Activated CD4-positive, alpha-beta memory T cell treated with anti-CD3 and anti-CD28 coated beads, Interleukin-2, amount 10 ng/mL, durations not matched to agents 7 days and 5 days (primary cell): ENCODE measurements at regions not wholly inside any gene's neighbourhood (a gene's known extent, or its start where the extent isn't known, plus 50 kb on each side); places are given as distances from the start of the nearest gene placed in this dataset.
"Not testable (repeated sequence)": the region's sequence is repeated elsewhere in the genome, so short reads cannot be mapped to it uniquely, and the experiment has no call there.

Experiments used
- CTCF ChIA-PET: fragments of 350-600 bp; sonication (Branson Sonifier 250); formaldehyde crosslinking; loops from one replicate; lab custom pipeline; 2021; ENCODE audit warnings: antibody characterized with exemption, inconsistent platforms; lab: Charles Lee
- POLR2A ChIA-PET: fragments of 350-600 bp; sonication (Branson Sonifier 250); formaldehyde crosslinking; loops from one replicate; lab custom pipeline; 2021; ENCODE audit warnings: antibody characterized with exemption; lab: Charles Lee
- DNase-seq: peaks from one replicate; pipeline ENCODE4 v3.0.0-alpha.2; 2020
- H3K27ac Mint-ChIP-seq: one replicate; pipeline ENCODE4 v1.8.0; 2021; ENCODE audit warnings: mild to moderate bottlenecking, mixed read lengths
- H3K27me3 Mint-ChIP-seq: one replicate; pipeline ENCODE4 v1.8.0; 2021; ENCODE audit warnings: mixed read lengths
- H3K36me3 Mint-ChIP-seq: one replicate; pipeline ENCODE4 v1.8.0; 2021; ENCODE audit warnings: low read depth, mixed read lengths
- H3K4me1 Mint-ChIP-seq: one replicate; pipeline ENCODE4 v1.8.0; 2021; ENCODE audit warnings: mixed read lengths
- H3K4me3 Mint-ChIP-seq: one replicate; pipeline ENCODE4 v1.8.0; 2021; ENCODE audit warnings: mild to moderate bottlenecking, mixed read lengths
- H3K9me3 Mint-ChIP-seq: one replicate; pipeline ENCODE4 v1.8.0; 2021; ENCODE audit warnings: mixed read lengths

DNA sequence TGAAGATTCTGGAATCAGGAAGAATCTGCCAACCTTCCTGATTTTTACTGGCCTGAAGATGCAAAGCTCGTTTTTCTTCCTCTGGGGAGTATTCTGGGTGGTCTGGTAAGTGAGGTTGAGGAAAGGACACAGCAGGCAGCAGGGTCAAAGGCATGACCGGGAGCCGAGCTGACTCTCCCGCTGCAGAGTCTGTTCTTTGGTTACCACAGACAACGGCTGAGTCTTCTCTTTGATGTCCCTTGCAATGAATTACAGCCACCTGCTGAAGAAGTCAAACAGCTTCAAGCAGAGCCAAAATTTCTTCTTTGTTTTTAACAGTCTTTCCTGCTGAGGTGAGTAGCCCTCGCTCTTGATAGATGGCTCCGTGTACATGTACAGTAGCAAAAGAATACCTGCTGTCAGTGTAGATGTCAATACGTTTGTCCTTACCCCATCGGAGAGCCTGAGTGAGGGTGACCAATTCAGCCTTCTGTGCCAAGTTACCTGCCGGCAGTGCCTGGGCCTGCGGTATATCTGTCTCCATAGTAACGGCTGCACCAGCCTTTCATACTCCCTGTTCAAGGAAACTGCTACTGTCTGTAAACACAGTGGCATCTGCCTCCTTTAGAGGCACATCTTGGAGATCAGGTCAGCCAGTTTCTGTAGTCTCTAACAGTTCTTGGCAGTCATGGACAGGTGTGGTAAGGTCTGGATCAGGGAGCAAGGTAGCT lies 76.4 kb downstream of the PRR15 start:
- Mint-ChIP-seq H3K4me3 (no peak overlapping the region), H3K9me3 (no peaks in the 10 kb centered on the region), H3K27me3 (no peaks in the 10 kb centered on the region), H3K27ac (no peak overlapping the region), H3K4me1 (no peaks in the 10 kb centered on the region), H3K36me3 (no peaks in the 10 kb centered on the region)
- no peak for DNase-seq
- POLR2A ChIA-PET = no interaction called here
- CTCF ChIA-PET = no interaction called here

GRCh38 chr7:29641651-29642050 lies 78.0 kb downstream of the PRR15 start:
- H3K36me3 Mint-ChIP-seq = no peaks in the 10 kb centered on the region
- no peak for DNase-seq
- no peak overlapping the region for H3K27ac Mint-ChIP-seq
- CTCF ChIA-PET = no interaction called here
- no peaks in the 10 kb centered on the region for H3K27me3 Mint-ChIP-seq
- no peak overlapping the region for H3K4me3 Mint-ChIP-seq
- H3K9me3 Mint-ChIP-seq = no peaks in the 10 kb centered on the region
- POLR2A ChIA-PET = no interaction called here
- H3K4me1 Mint-ChIP-seq = no peaks in the 10 kb centered on the region

DNA sequence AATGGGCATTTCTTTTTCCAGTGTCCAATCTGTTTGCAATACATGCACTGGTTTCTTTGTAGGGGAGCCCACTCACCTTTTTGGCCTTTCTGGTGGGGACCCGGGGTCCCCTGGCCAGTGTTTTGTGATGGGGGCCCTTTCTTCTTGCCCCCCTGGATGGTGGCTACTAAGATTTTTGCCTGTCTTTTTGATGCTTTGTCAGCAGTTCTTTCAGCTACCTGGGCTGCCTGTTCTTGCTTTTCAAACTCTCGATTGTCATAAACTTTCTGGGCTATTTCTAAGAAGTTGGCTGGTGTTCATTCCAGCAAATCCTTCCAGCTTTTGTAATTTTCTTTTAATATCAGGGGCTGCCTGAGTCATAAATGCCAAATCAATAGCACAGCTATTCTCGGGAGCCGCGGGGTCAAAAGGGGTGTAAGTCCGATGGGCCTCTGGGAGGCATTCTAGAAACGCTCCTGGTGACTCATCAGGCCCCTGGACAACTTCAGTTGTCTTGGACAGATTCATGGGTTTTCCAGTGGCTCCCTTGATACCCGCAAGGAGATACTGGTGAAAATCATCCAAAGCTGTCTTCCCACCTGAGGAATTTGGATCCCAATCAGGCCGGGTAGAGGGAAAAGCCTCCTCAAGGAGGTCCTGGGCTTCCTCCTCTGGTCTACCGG lies 79.0 kb downstream of the PRR15 start:
- ChIA-PET POLR2A (no interaction called here), CTCF (no interaction called here)
- no peak overlapping the region for H3K27ac Mint-ChIP-seq
- no peaks in the 10 kb centered on the region for H3K4me1 Mint-ChIP-seq
- no peaks in the 10 kb centered on the region for H3K36me3 Mint-ChIP-seq
- H3K27me3 Mint-ChIP-seq = no peaks in the 10 kb centered on the region
- DNase-seq = no peak
- H3K4me3 Mint-ChIP-seq = no peak overlapping the region
- no peaks in the 10 kb centered on the region for H3K9me3 Mint-ChIP-seq

GRCh38 chr7:29646116-29646515 lies 82.5 kb downstream of the PRR15 start:
- H3K9me3 Mint-ChIP-seq, CTCF ChIA-PET, H3K4me3 Mint-ChIP-seq, H3K27me3 Mint-ChIP-seq, POLR2A ChIA-PET, H3K27ac Mint-ChIP-seq, DNase-seq, H3K36me3 Mint-ChIP-seq, H3K4me1 Mint-ChIP-seq: not testable (repeated sequence)

DNA sequence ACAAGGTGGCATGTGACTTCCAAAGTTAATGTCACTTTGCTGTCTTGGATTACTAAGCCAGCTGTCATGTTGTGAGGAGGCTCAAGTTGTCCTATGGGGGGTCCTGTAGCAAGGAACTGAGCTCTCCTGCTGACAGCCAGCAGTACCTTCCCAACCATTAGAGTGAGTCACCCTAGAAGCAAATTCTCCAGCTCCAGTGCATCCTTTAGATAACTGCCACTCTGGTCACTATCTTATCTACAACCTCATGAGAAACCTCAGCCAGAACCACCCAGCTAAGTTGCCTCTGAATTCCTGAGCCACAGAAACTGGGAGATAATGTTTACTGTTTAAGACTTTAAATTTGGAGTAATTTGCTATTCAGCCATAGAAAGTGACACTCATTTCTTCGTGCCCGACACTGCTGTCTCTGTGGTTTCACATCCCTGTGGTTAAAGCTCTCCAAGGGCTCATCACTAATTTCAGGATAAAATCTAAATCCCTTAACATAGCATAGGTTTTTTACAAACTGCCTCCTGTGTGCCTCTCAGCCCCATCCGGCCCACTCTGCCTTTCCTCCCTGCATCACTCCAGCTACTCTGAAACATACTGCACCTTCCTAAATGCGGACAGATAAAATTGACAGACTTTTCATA lies 83.5 kb downstream of the PRR15 start:
- no peaks in the 10 kb centered on the region for H3K27me3 Mint-ChIP-seq
- H3K4me1 Mint-ChIP-seq = no peaks in the 10 kb centered on the region
- no peak for DNase-seq
- H3K9me3 Mint-ChIP-seq = no peaks in the 10 kb centered on the region
- CTCF ChIA-PET = no interaction called here
- no peak overlapping the region for H3K27ac Mint-ChIP-seq
- no peaks in the 10 kb centered on the region for H3K36me3 Mint-ChIP-seq
- no peak overlapping the region for H3K4me3 Mint-ChIP-seq
- POLR2A ChIA-PET = no interaction called here

DNA sequence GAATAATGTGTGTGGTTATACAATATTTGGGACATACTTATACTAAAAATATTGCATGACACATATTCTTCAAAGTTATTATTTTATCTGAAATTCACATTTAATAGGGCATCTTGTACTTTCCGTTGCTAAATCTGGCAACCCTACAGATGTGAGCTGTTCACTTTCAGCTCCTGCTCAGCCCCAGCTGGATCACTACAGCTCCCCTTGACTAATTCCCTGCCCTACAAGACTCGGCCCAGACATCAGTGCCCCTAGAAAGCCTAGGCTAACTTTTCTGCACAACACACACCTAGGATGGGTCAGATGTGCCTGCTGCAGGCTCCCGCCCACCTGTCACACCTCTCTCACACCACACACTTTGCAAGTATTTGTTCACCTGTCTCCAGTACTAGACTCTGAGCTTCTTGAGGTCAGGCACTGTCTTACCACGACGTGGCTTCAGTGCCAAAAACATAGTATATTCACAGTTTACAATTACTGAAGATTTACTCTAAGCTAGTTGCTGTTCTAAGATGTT lies 84.1 kb downstream of the PRR15 start:
- POLR2A ChIA-PET, H3K4me3 Mint-ChIP-seq, H3K4me1 Mint-ChIP-seq, H3K27me3 Mint-ChIP-seq, H3K9me3 Mint-ChIP-seq, CTCF ChIA-PET, DNase-seq, H3K27ac Mint-ChIP-seq, H3K36me3 Mint-ChIP-seq: not testable (repeated sequence)

DNA sequence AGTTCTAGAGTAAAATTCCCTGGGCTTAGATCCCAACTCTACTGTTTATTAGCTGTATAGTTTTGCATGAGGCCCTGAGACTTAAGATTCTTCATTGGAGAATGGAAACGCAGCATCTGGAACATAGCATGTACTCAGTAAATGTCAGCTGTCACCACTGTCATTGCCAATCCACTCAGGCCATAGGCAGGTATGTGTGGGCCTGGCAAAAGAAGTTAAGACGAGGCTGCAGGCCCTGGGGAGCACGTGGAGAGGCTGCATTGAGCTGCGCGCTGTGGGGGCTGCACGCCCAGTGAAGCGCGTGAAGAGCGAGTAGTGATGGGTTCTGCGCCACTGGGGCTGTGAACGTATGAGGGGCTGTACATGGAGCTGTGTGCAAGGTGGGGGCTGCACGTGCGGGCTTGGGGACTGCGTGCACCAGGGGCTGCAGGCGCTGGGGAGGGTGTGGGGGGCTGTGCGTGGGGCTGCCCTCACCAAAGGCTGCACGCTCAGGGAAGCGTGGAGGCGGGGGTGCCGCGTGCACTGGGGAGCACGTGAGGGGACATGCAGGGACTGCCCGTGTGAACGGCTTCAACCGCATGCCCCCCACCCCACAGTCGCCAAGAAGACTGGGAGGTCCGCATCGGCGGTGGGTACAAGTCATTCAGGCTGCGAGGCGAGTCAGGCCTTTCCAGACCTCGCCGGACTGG lies 85.5 kb downstream of the PRR15 start:
- Mint-ChIP-seq H3K4me1 (no peaks in the 10 kb centered on the region), H3K4me3 (no peak overlapping the region), H3K9me3 (no peaks in the 10 kb centered on the region), H3K27me3 (no peaks in the 10 kb centered on the region), H3K36me3 (no peaks in the 10 kb centered on the region), H3K27ac (no peak overlapping the region)
- DNase-seq = no peak
- ChIA-PET CTCF (no interaction called here), POLR2A (no interaction called here)

GRCh38 chr7:29649876-29650275 lies 86.2 kb downstream of the PRR15 start:
- H3K36me3 Mint-ChIP-seq = no peaks in the 10 kb centered on the region
- H3K4me1 Mint-ChIP-seq = no peaks in the 10 kb centered on the region
- H3K4me3 Mint-ChIP-seq = no peak overlapping the region
- H3K9me3 Mint-ChIP-seq = no peaks in the 10 kb centered on the region
- no peak overlapping the region for H3K27ac Mint-ChIP-seq
- no peaks in the 10 kb centered on the region for H3K27me3 Mint-ChIP-seq
- ChIA-PET POLR2A (no interaction called here), CTCF (no interaction called here)
- DNase-seq = no peak

- ChIA-PET POLR2A (no interaction called here), CTCF (no interaction called here)
- Mint-ChIP-seq H3K4me1 (no peaks in the 10 kb centered on the region), H3K4me3 (no peak overlapping the region), H3K27me3 (no peaks in the 10 kb centered on the region), H3K27ac (no peak overlapping the region), H3K9me3 (no peaks in the 10 kb centered on the region), H3K36me3 (no peaks in the 10 kb centered on the region)
- DNase-seq = no peak
Measured at GRCh38 chr7:29651477-29651876, 87.8 kb downstream of the PRR15 start.

- Mint-ChIP-seq H3K27me3 (no peaks in the 10 kb centered on the region), H3K4me3 (no peak overlapping the region), H3K36me3 (no peaks in the 10 kb centered on the region), H3K27ac (no peak overlapping the region), H3K4me1 (no peaks in the 10 kb centered on the region), H3K9me3 (no peaks in the 10 kb centered on the region)
- ChIA-PET POLR2A (no interaction called here), CTCF (no interaction called here)
- no peak for DNase-seq
Measured at GRCh38 chr7:29652556-29652955, 88.9 kb downstream of the PRR15 start.

DNA sequence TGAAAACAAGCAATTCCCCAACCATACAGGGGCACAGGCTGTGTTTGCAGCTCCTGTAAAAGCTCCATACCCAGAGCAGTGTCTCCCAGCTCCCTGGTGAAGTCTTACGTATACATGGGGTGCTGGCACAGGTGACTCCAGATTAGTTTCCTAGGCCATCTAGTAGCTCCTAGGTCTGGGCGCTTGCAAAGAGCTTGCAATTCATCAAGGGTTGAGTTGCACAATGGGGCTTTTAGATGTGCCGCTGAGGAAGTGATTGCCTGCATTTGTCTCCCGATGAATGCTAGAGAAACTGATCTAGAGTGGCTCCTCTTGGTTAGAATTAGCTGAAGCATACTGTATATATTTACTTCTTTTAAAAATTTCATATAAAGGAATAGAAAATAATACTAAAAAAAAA lies 90.7 kb downstream of the PRR15 start:
- DNase-seq, POLR2A ChIA-PET, CTCF ChIA-PET, H3K27ac Mint-ChIP-seq, H3K9me3 Mint-ChIP-seq, H3K4me1 Mint-ChIP-seq, H3K27me3 Mint-ChIP-seq, H3K36me3 Mint-ChIP-seq, H3K4me3 Mint-ChIP-seq: not testable (repeated sequence)

- Mint-ChIP-seq H3K27ac (no peak overlapping the region), H3K27me3 (peaks cover 3% of the 10 kb centered on the region), H3K36me3 (no peaks in the 10 kb centered on the region), H3K9me3 (no peaks in the 10 kb centered on the region), H3K4me3 (no peak overlapping the region), H3K4me1 (no peaks in the 10 kb centered on the region)
- ChIA-PET POLR2A (no interaction called here), CTCF (no interaction called here)
- no peak for DNase-seq
Measured at GRCh38 chr7:29657288-29657687, 93.7 kb downstream of the PRR15 start.

DNA sequence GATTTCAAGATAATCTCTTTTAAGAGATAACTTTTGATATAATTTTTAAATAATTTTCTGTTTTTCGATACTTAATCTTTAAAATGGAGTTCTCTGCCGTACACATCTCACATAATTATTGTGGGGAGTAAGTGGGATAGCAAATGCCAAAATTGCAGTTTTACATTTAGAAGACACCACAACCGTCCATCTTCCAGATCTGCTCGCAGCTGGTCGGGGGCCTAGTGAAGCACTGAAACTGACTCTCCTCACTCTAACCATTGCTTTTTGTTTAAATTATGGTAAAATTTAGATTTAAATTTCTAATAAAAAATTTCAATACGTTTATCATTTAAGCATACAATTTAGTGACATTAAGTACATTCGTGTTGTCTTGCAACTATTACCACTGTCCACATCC lies 94.2 kb downstream of the PRR15 start:
- no peaks in the 10 kb centered on the region for H3K4me1 Mint-ChIP-seq
- H3K9me3 Mint-ChIP-seq = no peaks in the 10 kb centered on the region
- H3K27me3 Mint-ChIP-seq = peaks cover 3% of the 10 kb centered on the region
- CTCF ChIA-PET = no interaction called here
- POLR2A ChIA-PET = no interaction called here
- no peak overlapping the region for H3K4me3 Mint-ChIP-seq
- no peak overlapping the region for H3K27ac Mint-ChIP-seq
- DNase-seq = no peak
- H3K36me3 Mint-ChIP-seq = no peaks in the 10 kb centered on the region
